Breast epithelium (tissue), 4 donors: ENCODE measurements at regions not wholly inside any gene's neighbourhood (a gene's known extent, or its start where the extent isn't known, plus 50 kb on each side); places are given as distances from the start of the nearest gene placed in this dataset.

Experiments used
- DNase-seq, 2 donors: peaks; one replicate each; pipeline ENCODE4 v3.0.0-alpha.2; 2019; ENCODE audit warnings: low spot score in 2 of 2
- H3K27ac ChIP-seq, 2 donors: fragments of 200-600 bp; sonication (generic) in 1 of 2; one replicate each; pipeline ENCODE4 v1.5.1; 2016 to 2019; ENCODE audit warnings: mild to moderate bottlenecking in 1 of 2
- H3K27me3 ChIP-seq, 2 donors: fragments of 200-600 bp; sonication (generic) in 1 of 2; one replicate each; pipeline versions ENCODE4 v1.5.1 to v1.6.0; 2017 to 2019; ENCODE audit warnings: control low read depth in 1 of 2, mild to moderate bottlenecking in 1 of 2
- H3K36me3 ChIP-seq: fragments of 200-600 bp; one replicate; pipeline ENCODE4 v1.5.1; 2019
- H3K4me1 ChIP-seq, 2 donors: fragments of 200-600 bp; sonication (generic); one replicate each; pipeline ENCODE4 v1.5.1; 2016 to 2019; ENCODE audit warnings: control low read depth in 1 of 2
- H3K4me3 ChIP-seq, 3 donors: fragments of 200-600 bp; sonication (generic); 1 replicate in 2 of 3; 2 replicates in 1 of 3; pipeline ENCODE4 v1.5.1; 2016 to 2019; ENCODE audit warnings: mild to moderate bottlenecking in 3 of 3, moderate library complexity in 2 of 3
- H3K9me3 ChIP-seq, 2 donors: fragments of 200-600 bp; sonication (generic) in 1 of 2; one replicate each; pipeline ENCODE4 v1.5.1; 2016 to 2019; ENCODE audit warnings: control low read depth in 1 of 2
- POLR2A ChIP-seq: fragments of 450-650 bp; IDR thresholded peaks from one replicate; pipeline ENCODE4 v1.6.1; 2016; ENCODE audit warnings: antibody characterized with exemption, mild to moderate bottlenecking, moderate library complexity
- POLR2AphosphoS5 ChIP-seq, 3 donors: sonication (generic); formaldehyde crosslinking; IDR thresholded peaks; one replicate each; pipeline ENCODE4 v1.6.1; 2017; ENCODE audit warnings: antibody characterized with exemption in 3 of 3
- intact Hi-C: fragments of 100-400 bp; cut with DNase I; formaldehyde crosslinking; loops from one replicate; pipeline ENCODE4 v1.15.1; 2023; ENCODE audit warnings: low total_unique reads
- TF ChIP-seq, protein P1 (sequence below), 3 donors: fragments of 450-650 bp; IDR thresholded peaks; one replicate each; pipeline ENCODE4 v1.5.1; 2016 to 2017; ENCODE audit warnings: antibody characterized with exemption in 3 of 3, mild to moderate bottlenecking in 3 of 3, moderate library complexity in 3 of 3

DNA sequence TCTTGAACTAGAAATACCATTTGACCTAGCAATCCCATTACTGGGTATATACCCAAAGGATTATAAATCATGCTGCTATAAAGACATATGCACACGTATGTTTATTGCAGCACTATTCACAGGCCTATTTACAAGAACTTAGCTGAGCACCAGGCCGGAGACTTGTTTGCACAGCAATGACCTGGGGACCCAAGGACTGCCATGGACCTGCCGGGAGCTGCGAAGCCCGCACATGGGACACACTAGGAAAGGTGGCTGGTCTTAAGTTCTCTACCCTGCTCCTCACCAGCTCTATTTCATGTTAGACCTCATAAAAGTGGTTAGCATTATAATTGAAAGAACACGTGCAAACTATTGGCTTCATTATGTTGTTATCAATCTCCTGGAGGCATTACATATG, 70.4 kb upstream of the CST7 start:
- no peak overlapping the region for H3K4me3 ChIP-seq
- no peaks in the 10 kb centered on the region for H3K4me1 ChIP-seq
- intact Hi-C loops: no loop called here
- no peak for DNase-seq
- H3K27me3 ChIP-seq: no peaks in the 10 kb centered on the region
- H3K9me3 ChIP-seq: peaks cover 4 to 17% of the 10 kb centered on the region in 2 donors
- TF ChIP-seq, protein P1, sequence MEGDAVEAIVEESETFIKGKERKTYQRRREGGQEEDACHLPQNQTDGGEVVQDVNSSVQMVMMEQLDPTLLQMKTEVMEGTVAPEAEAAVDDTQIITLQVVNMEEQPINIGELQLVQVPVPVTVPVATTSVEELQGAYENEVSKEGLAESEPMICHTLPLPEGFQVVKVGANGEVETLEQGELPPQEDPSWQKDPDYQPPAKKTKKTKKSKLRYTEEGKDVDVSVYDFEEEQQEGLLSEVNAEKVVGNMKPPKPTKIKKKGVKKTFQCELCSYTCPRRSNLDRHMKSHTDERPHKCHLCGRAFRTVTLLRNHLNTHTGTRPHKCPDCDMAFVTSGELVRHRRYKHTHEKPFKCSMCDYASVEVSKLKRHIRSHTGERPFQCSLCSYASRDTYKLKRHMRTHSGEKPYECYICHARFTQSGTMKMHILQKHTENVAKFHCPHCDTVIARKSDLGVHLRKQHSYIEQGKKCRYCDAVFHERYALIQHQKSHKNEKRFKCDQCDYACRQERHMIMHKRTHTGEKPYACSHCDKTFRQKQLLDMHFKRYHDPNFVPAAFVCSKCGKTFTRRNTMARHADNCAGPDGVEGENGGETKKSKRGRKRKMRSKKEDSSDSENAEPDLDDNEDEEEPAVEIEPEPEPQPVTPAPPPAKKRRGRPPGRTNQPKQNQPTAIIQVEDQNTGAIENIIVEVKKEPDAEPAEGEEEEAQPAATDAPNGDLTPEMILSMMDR (IDR thresholded peaks at IDR 0.05): no peak
- TF ChIP-seq POLR2A: no peak
- H3K36me3 ChIP-seq: no peaks in the 10 kb centered on the region
- H3K27ac ChIP-seq: no peak overlapping the region

DNA sequence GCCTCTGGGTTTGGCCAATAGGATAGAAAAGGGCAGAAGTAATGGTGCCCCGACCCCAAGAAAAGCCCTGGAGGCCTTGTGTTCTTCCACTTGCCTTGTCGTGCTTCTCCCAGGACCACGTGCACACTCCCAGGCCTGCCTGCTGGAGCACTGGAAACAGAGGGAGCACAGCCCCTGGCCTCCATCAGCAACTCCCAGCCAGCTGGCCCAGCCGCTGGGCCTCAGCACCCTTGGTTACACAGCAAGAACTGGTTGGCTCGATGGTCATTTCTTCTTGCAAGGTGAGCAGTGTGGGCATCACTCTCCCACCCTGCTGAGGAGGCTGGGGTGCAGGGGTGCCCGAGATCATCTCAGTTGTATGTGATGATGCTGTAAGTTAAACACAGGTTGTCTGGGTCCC, 69.2 kb upstream of the CST7 start:
- Histone ChIP-seq H3K27ac (no peak overlapping the region), H3K4me3 (no peak overlapping the region), H3K4me1 (no peaks in the 10 kb centered on the region), H3K36me3 (no peaks in the 10 kb centered on the region), H3K9me3 (peaks cover 4 to 22% of the 10 kb centered on the region in 2 donors), H3K27me3 (no peaks in the 10 kb centered on the region)
- DNase-seq: no peak
- no peak for TF ChIP-seq POLR2A
- TF ChIP-seq POLR2AphosphoS5 (IDR thresholded peaks at IDR 0.05): no peak
- TF ChIP-seq, protein P1 (IDR thresholded peaks at IDR 0.05): no peak
- intact Hi-C loops: no loop called here

DNA sequence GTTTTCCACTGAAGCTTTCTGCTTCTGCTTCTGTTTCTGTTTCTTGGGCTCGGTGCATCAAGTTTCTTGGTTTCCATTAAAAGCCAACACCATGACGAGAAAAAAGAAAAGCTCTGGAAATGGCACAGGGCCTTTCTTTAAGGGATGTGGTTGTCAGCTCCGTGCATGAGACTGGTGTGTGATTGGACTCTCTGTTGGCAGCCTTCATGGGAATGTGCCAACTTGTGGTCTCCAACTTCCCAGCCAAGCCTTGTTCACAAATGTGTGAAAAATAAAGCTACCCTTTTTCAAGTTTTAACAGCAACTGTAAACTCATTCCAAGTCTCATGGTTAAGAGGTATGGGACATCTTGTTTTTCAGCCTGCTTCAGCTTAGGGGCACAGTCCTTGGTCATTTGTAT, 68.7 kb upstream of the CST7 start:
- no peak overlapping the region for H3K27ac ChIP-seq
- intact Hi-C loops: no loop called here
- H3K4me1 ChIP-seq: no peaks in the 10 kb centered on the region
- no peak overlapping the region for H3K4me3 ChIP-seq
- no peaks in the 10 kb centered on the region for H3K36me3 ChIP-seq
- H3K27me3 ChIP-seq: no peaks in the 10 kb centered on the region
- TF ChIP-seq POLR2A (no peak), POLR2AphosphoS5 (IDR thresholded peaks at IDR 0.05) (no peak)
- TF ChIP-seq, protein P1 (IDR thresholded peaks at IDR 0.05): no peak
- H3K9me3 ChIP-seq: peaks cover 4 to 22% of the 10 kb centered on the region in 2 donors
- DNase-seq: no peak

DNA sequence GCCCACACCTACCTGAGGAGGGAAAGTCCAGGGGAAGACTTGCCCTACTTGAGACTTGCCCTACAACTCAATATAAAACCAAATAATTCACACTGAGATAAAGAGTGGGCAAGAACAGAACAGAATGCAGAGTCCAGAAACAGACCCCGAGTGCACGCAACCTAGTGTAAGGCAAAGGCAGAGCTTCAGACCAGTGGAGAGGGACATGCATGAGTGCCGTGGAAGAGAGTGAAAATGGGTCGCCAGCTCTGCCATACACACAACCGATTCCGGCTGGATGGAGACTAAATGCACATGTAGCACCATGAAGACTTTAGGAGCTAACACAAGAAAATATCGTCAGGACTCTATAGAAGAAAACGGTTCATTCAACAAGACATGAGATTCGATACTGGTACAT, 58.8 kb upstream of the CST7 start:
- DNase-seq: no peak
- TF ChIP-seq POLR2AphosphoS5 (IDR thresholded peaks at IDR 0.05): no peak
- TF ChIP-seq POLR2A: no peak
- TF ChIP-seq, protein P1 (IDR thresholded peaks at IDR 0.05): no peak
- no peaks in the 10 kb centered on the region for H3K9me3 ChIP-seq
- H3K4me1 ChIP-seq: no peaks in the 10 kb centered on the region
- no peaks in the 10 kb centered on the region for H3K27me3 ChIP-seq
- intact Hi-C loops: no loop called here
- H3K36me3 ChIP-seq: no peaks in the 10 kb centered on the region
- no peak overlapping the region for H3K4me3 ChIP-seq
- no peak overlapping the region for H3K27ac ChIP-seq

DNA sequence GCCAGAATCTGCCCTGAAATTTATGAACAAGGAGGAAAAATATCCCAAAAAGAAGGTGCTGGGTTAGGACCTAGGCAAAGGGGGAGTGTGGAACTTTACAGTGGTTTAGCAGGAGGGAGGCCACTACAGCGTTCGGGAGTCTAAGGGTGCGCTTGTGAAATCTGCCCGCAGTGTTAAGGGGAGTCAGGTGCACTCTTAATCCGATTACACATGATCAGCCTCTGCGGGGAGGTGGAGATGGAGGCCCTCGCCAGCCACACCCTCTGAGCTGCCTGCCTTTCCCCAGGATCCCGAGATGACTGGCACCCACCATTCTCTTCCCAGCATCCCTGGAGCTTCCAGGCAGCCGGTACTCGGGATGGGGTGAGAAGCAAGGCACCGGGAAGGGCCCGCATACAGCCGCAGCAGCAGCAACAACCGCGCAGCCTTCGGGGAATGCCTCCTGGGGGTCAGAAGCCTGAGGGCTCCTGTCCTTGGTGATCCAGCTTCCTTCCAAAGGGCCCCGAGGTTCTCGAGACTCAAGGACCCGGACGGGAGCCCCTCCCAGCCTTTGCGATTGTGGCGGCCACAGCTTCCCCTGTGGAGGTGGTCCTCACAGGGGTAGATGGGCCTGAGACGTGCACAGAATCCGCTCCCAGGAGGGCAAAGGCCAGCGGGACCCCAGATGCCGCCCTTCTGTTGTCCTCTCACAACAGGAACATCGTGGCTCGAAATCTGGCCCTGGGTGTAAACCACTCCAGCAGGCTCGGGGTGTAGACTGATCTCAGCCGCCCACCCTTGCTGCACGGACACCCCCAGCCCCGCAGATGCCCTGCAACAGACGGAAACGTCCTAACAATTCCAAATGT, 57.3 kb upstream of the CST7 start:
- Histone ChIP-seq H3K36me3 (no peaks in the 10 kb centered on the region), H3K9me3 (no peaks in the 10 kb centered on the region), H3K4me1 (no peaks in the 10 kb centered on the region), H3K4me3 (no peak overlapping the region), H3K27ac (no peak overlapping the region), H3K27me3 (no peaks in the 10 kb centered on the region)
- TF ChIP-seq POLR2A (no peak), POLR2AphosphoS5 (IDR thresholded peaks at IDR 0.05) (no peak)
- TF ChIP-seq, protein P1 (IDR thresholded peaks at IDR 0.05): no peak
- no peak for DNase-seq
- intact Hi-C loops: no loop called here
